Endodermal cell (in vitro differentiated cells): ENCODE measurements at regions not wholly inside any gene's neighbourhood (a gene's known extent, or its start where the extent isn't known, plus 50 kb on each side); places are given as distances from the start of the nearest gene placed in this dataset.

ENCODE experiments used
- DNase-seq: peaks from one replicate; pipeline ENCODE4 v3.0.0-alpha.2; 2017
- H3K27ac ChIP-seq: 2 replicates; pipeline ENCODE4 v1.5.1; 2013; ENCODE audit warnings: mild to moderate bottlenecking, low read depth, low read length, moderate library complexity
- H3K27me3 ChIP-seq: 2 replicates; pipeline ENCODE4 v1.6.1; 2013; ENCODE audit warnings: mild to moderate bottlenecking, low read length, moderate library complexity; ENCODE audit not compliant: insufficient read depth, control insufficient read depth, poor library complexity, severe bottlenecking
- H3K36me3 ChIP-seq: 2 replicates; pipeline ENCODE4 v1.7.0; 2013; ENCODE audit warnings: mild to moderate bottlenecking, low read length, moderate library complexity; ENCODE audit not compliant: control insufficient read depth, insufficient read depth
- H3K4me1 ChIP-seq: one replicate; pipeline ENCODE4 v1.7.0; 2013; ENCODE audit warnings: low read length; ENCODE audit not compliant: control insufficient read depth, insufficient read depth
- H3K4me3 ChIP-seq: 2 replicates; pipeline ENCODE4 v1.5.1; 2013; ENCODE audit warnings: mild to moderate bottlenecking, low read length, moderate library complexity
- H3K9ac ChIP-seq: 2 replicates; pipeline ENCODE4 v1.6.1; 2013; ENCODE audit warnings: mild to moderate bottlenecking, low read length, moderate library complexity; ENCODE audit not compliant: poor library complexity, severe bottlenecking; ENCODE audit errors: extremely low read depth
- H3K9me3 ChIP-seq: 2 replicates; pipeline ENCODE4 v1.6.1; 2013; ENCODE audit warnings: mild to moderate bottlenecking, low read length, moderate library complexity; ENCODE audit not compliant: control insufficient read depth
- H3K27ac Mint-ChIP-seq: 2 replicates; pipeline ENCODE4 v1.8.0; 2020; ENCODE audit warnings: mixed read lengths
- H3K27me3 Mint-ChIP-seq: 2 replicates; pipeline ENCODE4 v1.8.0; 2021; ENCODE audit warnings: mild to moderate bottlenecking, mixed read lengths; ENCODE audit not compliant: insufficient read depth
- H3K36me3 Mint-ChIP-seq: 2 replicates; pipeline ENCODE4 v1.8.0; 2020; ENCODE audit warnings: low read depth, mixed read lengths
- H3K4me1 Mint-ChIP-seq: 2 replicates; pipeline ENCODE4 v1.8.0; 2020; ENCODE audit warnings: mixed read lengths
- H3K4me3 Mint-ChIP-seq: 2 replicates; pipeline ENCODE4 v1.8.0; 2020; ENCODE audit warnings: mild to moderate bottlenecking, moderate library complexity, mixed read lengths
- H3K9me3 Mint-ChIP-seq: 2 replicates; pipeline ENCODE4 v1.8.0; 2020; ENCODE audit warnings: mild to moderate bottlenecking, mixed read lengths
- WGBS, 2 experiments: methylation state at CpG; one replicate each; pipeline versions ENCODE4 v1.1.5 to v1.1.7; 2013; ENCODE audit warnings: missing lambda C conversion rate in 2 of 2, mixed read lengths in 1 of 2; ENCODE audit not compliant: insufficient coverage in 1 of 2, insufficient read length in 1 of 2; 5-methylcytosine and 5-hydroxymethylcytosine counted together
- TF ChIP-seq, protein P1 (sequence below): fragments of 200-600 bp; sonication (generic); conservative IDR thresholded peaks from 2 replicates; pipeline ENCODE4 v1.5.0; 2021; ENCODE audit warnings: antibody characterized with exemption, mild to moderate bottlenecking

DNA sequence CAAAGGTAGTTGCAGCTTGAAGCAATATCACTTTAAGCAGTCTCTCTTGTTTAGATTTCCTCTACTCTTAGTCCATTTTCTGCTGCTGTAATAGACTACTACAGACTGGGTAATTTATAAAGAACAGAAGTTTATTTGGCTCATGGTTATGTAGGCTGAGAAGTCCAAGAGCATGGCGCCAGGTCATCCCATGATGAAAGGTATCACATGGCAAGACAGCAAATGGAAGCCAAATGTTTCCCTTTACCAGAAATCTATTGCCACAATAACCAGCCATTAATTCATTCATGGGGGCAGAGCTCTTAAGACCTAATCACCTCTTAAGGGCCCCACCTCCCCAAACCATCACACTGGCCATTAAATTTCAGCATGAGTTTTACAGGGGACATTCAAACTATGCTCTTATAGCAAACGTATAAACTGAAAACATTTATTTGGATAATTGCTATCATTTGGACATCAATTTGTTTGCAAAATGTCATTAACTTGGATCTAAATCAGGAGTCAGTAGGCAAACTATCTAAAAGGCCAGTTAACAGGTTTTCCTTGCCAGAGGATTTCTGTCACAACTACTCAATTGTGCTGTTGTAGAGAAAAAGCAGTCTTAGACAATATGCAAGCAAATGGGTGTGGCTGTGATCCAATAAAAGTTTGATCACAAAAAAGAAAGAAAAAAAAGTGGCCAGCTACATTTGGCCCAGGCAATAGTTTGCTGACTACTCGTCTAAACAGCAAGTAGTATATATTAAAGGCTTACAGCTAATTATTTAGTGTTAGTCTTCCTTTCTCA, 75.7 kb upstream of the GUCY1A1 start:
- Histone ChIP-seq H3K4me3 (no peak overlapping the region), H3K9me3 (peaks cover 7% of the 10 kb centered on the region), H3K27me3 (no peaks in the 10 kb centered on the region), H3K36me3 (no peaks in the 10 kb centered on the region), H3K4me1 (peaks cover 8% of the 10 kb centered on the region), H3K27ac (no peak overlapping the region), H3K9ac (no peak overlapping the region)
- Mint-ChIP-seq H3K27me3 (peaks cover 6% of the 10 kb centered on the region), H3K9me3 (no peaks in the 10 kb centered on the region), H3K4me3 (no peak overlapping the region), H3K36me3 (no peaks in the 10 kb centered on the region), H3K27ac (no peak overlapping the region), H3K4me1 (peaks cover 22% of the 10 kb centered on the region)
- TF ChIP-seq, protein P1, sequence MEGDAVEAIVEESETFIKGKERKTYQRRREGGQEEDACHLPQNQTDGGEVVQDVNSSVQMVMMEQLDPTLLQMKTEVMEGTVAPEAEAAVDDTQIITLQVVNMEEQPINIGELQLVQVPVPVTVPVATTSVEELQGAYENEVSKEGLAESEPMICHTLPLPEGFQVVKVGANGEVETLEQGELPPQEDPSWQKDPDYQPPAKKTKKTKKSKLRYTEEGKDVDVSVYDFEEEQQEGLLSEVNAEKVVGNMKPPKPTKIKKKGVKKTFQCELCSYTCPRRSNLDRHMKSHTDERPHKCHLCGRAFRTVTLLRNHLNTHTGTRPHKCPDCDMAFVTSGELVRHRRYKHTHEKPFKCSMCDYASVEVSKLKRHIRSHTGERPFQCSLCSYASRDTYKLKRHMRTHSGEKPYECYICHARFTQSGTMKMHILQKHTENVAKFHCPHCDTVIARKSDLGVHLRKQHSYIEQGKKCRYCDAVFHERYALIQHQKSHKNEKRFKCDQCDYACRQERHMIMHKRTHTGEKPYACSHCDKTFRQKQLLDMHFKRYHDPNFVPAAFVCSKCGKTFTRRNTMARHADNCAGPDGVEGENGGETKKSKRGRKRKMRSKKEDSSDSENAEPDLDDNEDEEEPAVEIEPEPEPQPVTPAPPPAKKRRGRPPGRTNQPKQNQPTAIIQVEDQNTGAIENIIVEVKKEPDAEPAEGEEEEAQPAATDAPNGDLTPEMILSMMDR: no peak
- 95 to 100% methylated on average over 2 to 3 of the region's 3 CpGs for WGBS, 2 experiments
- no peak for DNase-seq

DNA sequence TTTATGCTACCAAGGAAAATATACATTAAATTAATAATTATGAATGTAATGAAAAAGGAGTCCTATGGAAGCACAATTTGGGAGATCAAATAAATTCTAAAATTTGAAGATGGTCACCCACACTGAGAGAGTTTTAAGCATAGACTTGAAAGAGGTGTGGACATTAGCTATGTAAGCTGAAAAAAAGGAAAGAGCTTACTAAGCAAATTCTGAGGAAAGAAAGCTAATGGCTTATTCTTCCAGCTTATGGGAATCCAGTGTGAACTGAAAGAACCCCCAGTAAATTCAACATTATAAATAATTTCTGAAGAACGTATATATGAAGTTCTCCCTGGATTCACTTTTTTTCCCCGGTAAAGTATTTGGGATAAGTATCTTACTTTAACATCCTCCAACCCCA, 78.2 kb upstream of the GUCY1A1 start:
- WGBS, 2 experiments: 96% methylated on average over 2 of the region's 2 CpGs; no CpG with 5 or more reads in 1 of the 2 experiments
- H3K27ac Mint-ChIP-seq: no peak overlapping the region
- TF ChIP-seq, protein P1: no peak

DNA sequence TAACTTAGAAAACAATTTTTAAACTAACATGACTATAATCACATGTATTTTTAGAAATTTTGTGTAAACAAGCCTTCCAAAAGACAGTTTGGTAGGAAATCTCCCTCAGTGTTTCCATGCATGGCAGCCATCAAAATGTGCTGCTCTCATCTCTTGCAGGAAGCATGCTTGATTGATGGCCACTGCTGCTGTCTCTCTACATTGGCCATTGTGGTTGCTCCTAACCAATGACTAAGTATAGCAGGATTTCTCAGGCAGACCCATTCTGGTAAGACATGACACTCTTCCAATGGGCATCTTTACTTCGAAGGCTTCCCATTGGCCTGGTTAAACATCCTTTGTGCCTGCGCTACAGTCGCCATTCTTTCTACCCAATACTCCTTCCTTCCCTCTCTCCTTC, 78.9 kb upstream of the GUCY1A1 start:
- 94 to 97% methylated on average over 3 of the region's 3 CpGs for WGBS, 2 experiments
- no peaks in the 10 kb centered on the region for H3K36me3 Mint-ChIP-seq
- TF ChIP-seq, protein P1: no peak

More for the DNA sequence above, 78.2 kb upstream of the GUCY1A1 start:
- Mint-ChIP-seq H3K4me3 (no peak overlapping the region), H3K9me3 (no peaks in the 10 kb centered on the region), H3K36me3 (no peaks in the 10 kb centered on the region), H3K4me1 (peaks cover 12% of the 10 kb centered on the region), H3K27me3 (no peaks in the 10 kb centered on the region)
- Histone ChIP-seq H3K4me1 (peaks cover 3% of the 10 kb centered on the region), H3K4me3 (no peak overlapping the region), H3K9me3 (peaks cover 7% of the 10 kb centered on the region), H3K36me3 (no peaks in the 10 kb centered on the region), H3K9ac (no peak overlapping the region), H3K27ac (no peak overlapping the region), H3K27me3 (no peaks in the 10 kb centered on the region)
- no peak for DNase-seq

More for the DNA sequence above, 78.9 kb upstream of the GUCY1A1 start:
- Histone ChIP-seq H3K4me1 (peaks cover 5% of the 10 kb centered on the region), H3K36me3 (no peaks in the 10 kb centered on the region), H3K9ac (no peak overlapping the region), H3K27me3 (no peaks in the 10 kb centered on the region), H3K9me3 (peaks cover 7% of the 10 kb centered on the region), H3K4me3 (no peak overlapping the region), H3K27ac (no peak overlapping the region)
- Mint-ChIP-seq H3K9me3 (no peaks in the 10 kb centered on the region), H3K27ac (no peak overlapping the region), H3K4me1 (peaks cover 10% of the 10 kb centered on the region), H3K27me3 (no peaks in the 10 kb centered on the region), H3K4me3 (no peak overlapping the region)
- DNase-seq: no peak
